PC-3 (cell line): ENCODE measurements at regions not wholly inside any gene's neighbourhood (a gene's known extent, or its start where the extent isn't known, plus 50 kb on each side); places are given as distances from the start of the nearest gene placed in this dataset.
"Not testable (repeated sequence)": the region's sequence is repeated elsewhere in the genome, so short reads cannot be mapped to it uniquely, and the experiment has no call there.

Experiments
- ATAC-seq: fragments of 200-7000 bp; cut with Tn5 transposase; 2 replicates; pipeline ENCODE4 v1.9.1; 2020; ENCODE audit warnings: mild to moderate bottlenecking, moderate library complexity
- BruUV-seq: library from RNA; stranded (reverse); fragments of 400-500 nt; replicated peaks from 2 replicates; lab custom pipeline; 2021; lab: Mats Ljungman, UMichigan
- CTCF ChIA-PET: fragments of 300-600 bp; sonication (Branson Sonifier 250); formaldehyde crosslinking; loops from one replicate; lab custom pipeline; 2022; ENCODE audit warnings: antibody characterized with exemption; lab: Charles Lee
- POLR2A ChIA-PET: fragments of 300-600 bp; sonication (Branson Sonifier 250); formaldehyde crosslinking; loops from one replicate; lab custom pipeline; 2022; ENCODE audit warnings: antibody characterized with exemption; ENCODE audit not compliant: unreplicated experiment; lab: Charles Lee
- DNase-seq: peaks from one replicate; pipeline ENCODE4 v3.0.0-alpha.2; 2015
- H2AFZ ChIP-seq: fragments of 300-600 bp; sonication (generic); 2 replicates; pipeline ENCODE4 v1.6.0; 2016; ENCODE audit warnings: antibody characterized with exemption, low read length
- H3F3A ChIP-seq: fragments of 300-600 bp; sonication (generic); one replicate; pipeline ENCODE4 v1.6.0; 2017; ENCODE audit warnings: antibody characterized with exemption, low read length, control low read depth, mild to moderate bottlenecking; ENCODE audit not compliant: unreplicated experiment
- H3K27ac ChIP-seq: fragments of 300-600 bp; sonication (generic); 2 replicates; pipeline ENCODE4 v1.5.1; 2016; ENCODE audit warnings: mild to moderate bottlenecking, low read length
- H3K27me3 ChIP-seq: fragments of 300-600 bp; sonication (generic); 2 replicates; pipeline ENCODE4 v1.6.1; 2016; ENCODE audit warnings: low read length, mixed read lengths
- H3K36me3 ChIP-seq: fragments of 300-600 bp; sonication (generic); 2 replicates; pipeline ENCODE4 v1.6.1; 2016; ENCODE audit warnings: low read depth, mixed run types, low read length, mixed read lengths
- H3K4me1 ChIP-seq: fragments of 300-600 bp; sonication (generic); 2 replicates; pipeline ENCODE4 v1.5.1; 2016; ENCODE audit warnings: low read length; ENCODE audit not compliant: insufficient read depth
- H3K4me2 ChIP-seq: fragments of 300-600 bp; sonication (generic); 2 replicates; pipeline ENCODE4 v1.6.0; 2016; ENCODE audit warnings: low read length
- H3K4me3 ChIP-seq: fragments of 300-600 bp; sonication (generic); 2 replicates; pipeline ENCODE4 v1.5.1; 2016; ENCODE audit warnings: mild to moderate bottlenecking, low read length, mixed read lengths
- H3K79me2 ChIP-seq: fragments of 300-600 bp; sonication (generic); 2 replicates; pipeline ENCODE4 v1.6.1; 2017; ENCODE audit warnings: low read length, mixed read lengths
- H3K9ac ChIP-seq: fragments of 300-600 bp; sonication (generic); 2 replicates; pipeline ENCODE4 v1.6.0; 2016; ENCODE audit warnings: mild to moderate bottlenecking, low read length
- H3K9me2 ChIP-seq: fragments of 300-600 bp; sonication (generic); replicated peaks from 2 replicates; pipeline ENCODE4 v1.6.1; 2016; ENCODE audit warnings: mixed run types, low read length, mixed read lengths
- H3K9me3 ChIP-seq: fragments of 300-600 bp; sonication (generic); 2 replicates; pipeline ENCODE4 v1.6.1; 2016; ENCODE audit warnings: low read length, mixed read lengths
- H4K20me1 ChIP-seq: fragments of 300-600 bp; sonication (generic); 2 replicates; pipeline ENCODE4 v1.6.1; 2016; ENCODE audit warnings: low read length, mixed read lengths
- CTCF ChIP-seq: fragments of 300-600 bp; sonication (generic); conservative IDR thresholded peaks from 2 replicates; pipeline ENCODE4 v1.5.1; 2017; ENCODE audit warnings: antibody characterized with exemption, low read depth, mild to moderate bottlenecking, low read length
- EZH2 ChIP-seq: fragments of 300-600 bp; sonication (generic); IDR thresholded peaks from one replicate; pipeline ENCODE4 v1.6.1; 2017; ENCODE audit warnings: antibody characterized with exemption, mild to moderate bottlenecking, low read length; ENCODE audit not compliant: unreplicated experiment
- EZH2phosphoT487 ChIP-seq: fragments of 300-600 bp; sonication (generic); IDR thresholded peaks from 2 replicates; pipeline ENCODE4 v1.6.1; 2018; ENCODE audit warnings: mild to moderate bottlenecking, antibody characterized with exemption, low read length, borderline replicate concordance
- intact Hi-C: fragments of 100-400 bp; cut with micrococcal nuclease; formaldehyde crosslinking; loops from 2 replicates; pipeline ENCODE4 v1.9.0; 2023

- DNase-seq, BruUV-seq, H3K9me2 ChIP-seq, H3F3A ChIP-seq, H2AFZ ChIP-seq, H3K27me3 ChIP-seq, H3K36me3 ChIP-seq, H3K4me2 ChIP-seq, H3K9ac ChIP-seq, H4K20me1 ChIP-seq, H3K9me3 ChIP-seq, H3K27ac ChIP-seq, H3K4me3 ChIP-seq, POLR2A ChIA-PET, CTCF ChIA-PET, H3K79me2 ChIP-seq, ATAC-seq: not testable (repeated sequence)
- peaks cover 23% of the 10 kb centered on the region for H3K4me1 ChIP-seq
- peak; percentile 52 for TF ChIP-seq CTCF
- intact Hi-C loops: loop anchor here (5.0 kb wide), 1 partner anchor 45 kb away; no protein-coding TSS in a partner anchor
These were observed 262.6 kb downstream of the SRGAP2C start for GRCh38 chr1:121447280-121447923.

GRCh38 chr1:121448064-121448463 is 263.3 kb downstream of the SRGAP2C start:
- H3K4me3 ChIP-seq, H3K27me3 ChIP-seq, H3K9ac ChIP-seq, H3K79me2 ChIP-seq, H4K20me1 ChIP-seq, H3K9me2 ChIP-seq, ATAC-seq, H3K9me3 ChIP-seq, H2AFZ ChIP-seq, H3K4me2 ChIP-seq, H3F3A ChIP-seq, H3K27ac ChIP-seq, CTCF ChIA-PET, POLR2A ChIA-PET, DNase-seq, BruUV-seq, H3K36me3 ChIP-seq: not testable (repeated sequence)
- peaks cover 17% of the 10 kb centered on the region for H3K4me1 ChIP-seq
- intact Hi-C loops: loop anchor here (5.0 kb wide), 1 partner anchor 44 kb away; no protein-coding TSS in a partner anchor

GRCh38 chr1:121448851-121449250 is 264.1 kb downstream of the SRGAP2C start:
- ChIA-PET POLR2A (no interaction called here), CTCF (no interaction called here)
- no peaks in the 10 kb centered on the region for H3F3A ChIP-seq
- no peaks in the 10 kb centered on the region for H3K9me2 ChIP-seq
- no peak for DNase-seq
- H3K4me3 ChIP-seq: no peak overlapping the region
- TF ChIP-seq EZH2phosphoT487 (no peak), EZH2 (no peak), CTCF (no peak)
- no peak for ATAC-seq
- H3K79me2 ChIP-seq: no peaks in the 10 kb centered on the region
- BruUV-seq: no TSS peak
- H3K4me1 ChIP-seq: peaks cover 10% of the 10 kb centered on the region
- H2AFZ ChIP-seq: no peak overlapping the region
- H3K27me3 ChIP-seq: no peaks in the 10 kb centered on the region
- intact Hi-C loops: loop anchor here (5.0 kb wide), 1 partner anchor 43 kb away; no protein-coding TSS in a partner anchor
- no peak overlapping the region for H3K9ac ChIP-seq
- no peaks in the 10 kb centered on the region for H3K36me3 ChIP-seq
- no peak overlapping the region for H3K27ac ChIP-seq
- no peaks in the 10 kb centered on the region for H4K20me1 ChIP-seq
- no peak overlapping the region for H3K4me2 ChIP-seq
- H3K9me3 ChIP-seq: no peaks in the 10 kb centered on the region
